ENCODE measurements at regions not wholly inside any gene's neighbourhood (a gene's known extent, or its start where the extent isn't known, plus 50 kb on each side); places are given as distances from the start of the nearest gene placed in this dataset.
"Not testable (repeated sequence)": the region's sequence is repeated elsewhere in the genome, so short reads cannot be mapped to it uniquely, and the experiment has no call there.

- DNase-seq (ENCODE audit: insufficient read length, low spot score) (no peak), FAIRE-seq (no peak)
- TF ChIP-seq TAF1 (IDR thresholded peaks at IDR 0.05; ENCODE audit: low read depth, low read length), result no peak
Observed at GRCh38 chr17:27106347-27106981, 187.4 kb upstream of the WSB1 start.

GRCh38 chr17:27106982-27107360, 186.9 kb upstream of the WSB1 start:
- DNase-seq (ENCODE audit: insufficient read length, low spot score), result no peak
- no peak for FAIRE-seq
- TF ChIP-seq PAX5 (IDR thresholded peaks at IDR 0.05; ENCODE audit: insufficient read depth, low read length, severe bottlenecking) (no peak), POLR2A (IDR thresholded peaks at IDR 0.05; ENCODE audit: low read depth, low read length) (no peak), POLR2AphosphoS5 (IDR thresholded peaks at IDR 0.05; ENCODE audit: low read depth, low read length) (no peak), POU2F2 (IDR thresholded peaks at IDR 0.05; ENCODE audit: low read depth, low read length) (no peak), TAF1 (IDR thresholded peaks at IDR 0.05; ENCODE audit: low read depth, low read length) (no peak), SPI1 (IDR thresholded peaks at IDR 0.05; ENCODE audit: low read depth, low read length) (no peak)

GRCh38 chr17:27107386-27108328, 186.3 kb upstream of the WSB1 start:
- FAIRE-seq; DNase-seq (ENCODE audit: insufficient read length, low spot score): not testable (repeated sequence)

DNA sequence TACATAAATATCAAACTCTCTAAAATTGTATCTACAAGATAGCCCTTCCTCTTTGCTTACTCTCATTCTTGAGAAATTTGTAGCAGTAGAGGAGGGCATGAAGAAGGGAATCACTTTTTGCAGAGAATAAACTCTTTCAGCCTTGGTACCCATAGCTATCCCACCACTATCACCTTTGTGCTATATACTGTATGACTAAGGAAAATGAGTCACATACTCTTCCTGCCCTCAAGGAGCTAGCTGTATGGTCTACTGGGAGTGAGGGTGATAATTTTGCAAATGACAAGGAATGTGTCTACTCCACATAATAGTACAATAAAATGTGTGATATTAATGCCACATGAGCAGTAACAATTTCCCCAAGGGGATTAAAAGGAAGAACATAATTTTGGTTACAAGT, 184.6 kb upstream of the WSB1 start:
- DNase-seq (ENCODE audit: insufficient read length, low spot score) (no peak), FAIRE-seq (no peak)
- TF ChIP-seq POLR2A (IDR thresholded peaks at IDR 0.05; ENCODE audit: low read depth, low read length) (no peak), POU2F2 (IDR thresholded peaks at IDR 0.05; ENCODE audit: low read depth, low read length) (no peak), TAF1 (IDR thresholded peaks at IDR 0.05; ENCODE audit: low read depth, low read length) (no peak), POLR2AphosphoS5 (IDR thresholded peaks at IDR 0.05; ENCODE audit: low read depth, low read length) (no peak), SPI1 (IDR thresholded peaks at IDR 0.05; ENCODE audit: low read depth, low read length) (no peak), PAX5 (IDR thresholded peaks at IDR 0.05; ENCODE audit: insufficient read depth, low read length, severe bottlenecking) (no peak)

- no peak for FAIRE-seq
- TF ChIP-seq POU2F2 (IDR thresholded peaks at IDR 0.05; ENCODE audit: low read depth, low read length) (no peak), SPI1 (IDR thresholded peaks at IDR 0.05; ENCODE audit: low read depth, low read length) (no peak), PAX5 (IDR thresholded peaks at IDR 0.05; ENCODE audit: insufficient read depth, low read length, severe bottlenecking) (no peak), POLR2AphosphoS5 (IDR thresholded peaks at IDR 0.05; ENCODE audit: low read depth, low read length) (no peak), TAF1 (IDR thresholded peaks at IDR 0.05; ENCODE audit: low read depth, low read length) (no peak)
- DNase-seq (ENCODE audit: insufficient read length, low spot score), result no peak
Observed at GRCh38 chr17:27153005-27153404, 140.9 kb upstream of the WSB1 start.

DNA sequence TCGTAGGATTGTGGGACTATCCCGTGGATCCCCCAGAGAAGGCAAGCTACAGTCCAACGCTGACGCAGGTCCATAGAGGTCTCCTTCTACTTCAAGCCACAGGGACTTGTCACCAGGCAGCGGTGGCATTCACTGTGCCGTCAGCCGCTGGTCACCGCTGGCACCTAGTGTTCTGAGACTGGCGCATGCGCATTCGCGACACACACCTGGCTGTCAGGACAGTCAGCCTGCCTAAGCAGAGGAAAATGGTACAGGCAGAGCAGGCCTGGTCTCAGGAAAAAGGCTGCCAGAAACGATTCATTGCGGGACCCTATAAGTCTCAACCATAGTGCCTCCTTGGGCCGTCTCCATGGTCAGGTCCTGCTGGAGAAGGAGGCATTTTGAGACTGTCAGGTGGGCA, 138.0 kb upstream of the WSB1 start:
- DNase-seq (ENCODE audit: insufficient read length, low spot score), result no peak
- TF ChIP-seq TAF1 (IDR thresholded peaks at IDR 0.05; ENCODE audit: low read depth, low read length), result no peak
- no peak for TF ChIP-seq SPI1 (IDR thresholded peaks at IDR 0.05; ENCODE audit: low read depth, low read length)
- no peak for TF ChIP-seq POLR2A (IDR thresholded peaks at IDR 0.05; ENCODE audit: low read depth, low read length)
- TF ChIP-seq POLR2AphosphoS5 (IDR thresholded peaks at IDR 0.05; ENCODE audit: low read depth, low read length), result no peak
- TF ChIP-seq PAX5 (IDR thresholded peaks at IDR 0.05; ENCODE audit: insufficient read depth, low read length, severe bottlenecking), result no peak
- TF ChIP-seq POU2F2 (IDR thresholded peaks at IDR 0.05; ENCODE audit: low read depth, low read length), result no peak
- FAIRE-seq, result no peak

GRCh38 chr17:27157297-27157696, 136.6 kb upstream of the WSB1 start:
- FAIRE-seq (no peak), DNase-seq (ENCODE audit: insufficient read length, low spot score) (no peak)
- TF ChIP-seq PAX5 (IDR thresholded peaks at IDR 0.05; ENCODE audit: insufficient read depth, low read length, severe bottlenecking) (no peak), TAF1 (IDR thresholded peaks at IDR 0.05; ENCODE audit: low read depth, low read length) (no peak), POLR2AphosphoS5 (IDR thresholded peaks at IDR 0.05; ENCODE audit: low read depth, low read length) (no peak), POU2F2 (IDR thresholded peaks at IDR 0.05; ENCODE audit: low read depth, low read length) (no peak), POLR2A (IDR thresholded peaks at IDR 0.05; ENCODE audit: low read depth, low read length) (no peak), SPI1 (IDR thresholded peaks at IDR 0.05; ENCODE audit: low read depth, low read length) (no peak)

DNA sequence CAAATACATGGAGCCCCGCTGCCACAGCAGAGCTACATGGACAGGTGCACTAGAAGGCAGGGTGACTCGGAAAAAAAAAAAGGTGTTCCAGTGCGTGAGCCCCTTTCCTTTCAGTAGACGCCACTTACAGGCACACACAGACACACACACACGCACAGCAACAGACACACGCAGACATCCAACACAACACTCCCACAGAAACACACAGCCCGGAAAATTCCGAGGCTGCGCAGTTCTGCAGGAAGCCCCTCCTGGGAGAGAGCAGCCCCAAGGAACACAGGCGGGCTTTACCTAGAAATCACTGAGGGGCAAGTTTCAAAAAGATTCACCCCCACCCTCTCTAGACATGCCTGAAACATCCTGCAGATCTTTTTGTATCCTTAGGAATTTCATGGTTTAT, 136.0 kb upstream of the WSB1 start:
- TF ChIP-seq POLR2A (IDR thresholded peaks at IDR 0.05; ENCODE audit: low read depth, low read length), result no peak
- no peak for TF ChIP-seq POU2F2 (IDR thresholded peaks at IDR 0.05; ENCODE audit: low read depth, low read length)
- no peak for DNase-seq (ENCODE audit: insufficient read length, low spot score)
- no peak for FAIRE-seq

DNA sequence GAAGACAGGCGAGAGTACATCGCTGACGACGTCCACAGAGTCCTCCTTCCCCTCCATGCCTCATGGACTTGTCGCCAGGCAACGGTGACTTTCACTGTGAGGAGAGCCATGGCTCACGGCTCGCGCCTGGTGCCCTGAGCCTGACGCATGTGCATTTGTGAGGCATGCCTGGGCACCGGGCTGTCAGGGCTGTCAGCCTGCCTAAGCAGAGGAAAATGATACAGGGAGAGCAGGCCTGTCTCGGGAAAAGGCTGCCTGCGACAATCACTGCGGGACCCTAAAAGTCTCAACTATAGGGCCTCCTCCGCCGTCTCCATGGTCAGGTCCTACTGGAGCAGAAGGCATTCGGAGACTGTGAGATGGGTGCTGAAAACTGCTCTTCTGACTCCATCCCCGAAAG, 135.5 kb upstream of the WSB1 start:
- DNase-seq (ENCODE audit: insufficient read length, low spot score) (no peak), FAIRE-seq (no peak)
- TF ChIP-seq POLR2A (IDR thresholded peaks at IDR 0.05; ENCODE audit: low read depth, low read length) (no peak), TAF1 (IDR thresholded peaks at IDR 0.05; ENCODE audit: low read depth, low read length) (no peak), POU2F2 (IDR thresholded peaks at IDR 0.05; ENCODE audit: low read depth, low read length) (no peak), PAX5 (IDR thresholded peaks at IDR 0.05; ENCODE audit: insufficient read depth, low read length, severe bottlenecking) (no peak), SPI1 (IDR thresholded peaks at IDR 0.05; ENCODE audit: low read depth, low read length) (no peak)

GRCh38 chr17:27180322-27180721, 113.6 kb upstream of the WSB1 start:
- FAIRE-seq (no peak), DNase-seq (ENCODE audit: insufficient read length, low spot score) (no peak)
- TF ChIP-seq POLR2A (IDR thresholded peaks at IDR 0.05; ENCODE audit: low read depth, low read length), result no peak

Measured in GM12891 (cell line).